ENCODE measurements at regions not wholly inside any gene's neighbourhood (a gene's known extent, or its start where the extent isn't known, plus 50 kb on each side); places are given as distances from the start of the nearest gene placed in this dataset.

- no peak for TF ChIP-seq CTCF (conservative IDR thresholded peaks at IDR 0.05; ENCODE audit: low read length)
- no peak for TF ChIP-seq EZH2phosphoT487 (IDR thresholded peaks at IDR 0.05; ENCODE audit: borderline replicate concordance)
These were observed 321.2 kb upstream of the COL8A1 start for GRCh38 chr3:99317201-99317600.
